ENCODE measurements at regions not wholly inside any gene's neighbourhood (a gene's known extent, or its start where the extent isn't known, plus 50 kb on each side); places are given as distances from the start of the nearest gene placed in this dataset.

DNA sequence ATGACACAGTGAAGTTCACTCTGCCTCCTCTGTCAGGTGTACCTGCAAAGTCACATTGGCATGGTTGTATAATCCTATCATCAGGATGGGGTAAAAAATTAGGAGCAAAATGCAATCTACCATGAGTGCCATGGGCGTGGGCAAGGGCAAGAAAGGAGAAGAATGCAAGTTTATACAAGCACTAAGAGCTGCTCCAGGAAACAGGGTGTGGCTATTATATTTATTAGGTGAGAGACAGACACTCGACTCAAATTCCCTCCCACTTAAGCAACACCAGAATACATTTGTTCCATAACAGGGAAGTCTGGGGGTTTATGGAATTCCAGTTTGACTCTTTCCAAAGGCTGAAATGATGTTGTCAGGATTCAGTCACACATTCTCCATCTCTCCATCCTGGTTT lies 378.8 kb downstream of the BCOR start:
- TF ChIP-seq, protein P1, sequence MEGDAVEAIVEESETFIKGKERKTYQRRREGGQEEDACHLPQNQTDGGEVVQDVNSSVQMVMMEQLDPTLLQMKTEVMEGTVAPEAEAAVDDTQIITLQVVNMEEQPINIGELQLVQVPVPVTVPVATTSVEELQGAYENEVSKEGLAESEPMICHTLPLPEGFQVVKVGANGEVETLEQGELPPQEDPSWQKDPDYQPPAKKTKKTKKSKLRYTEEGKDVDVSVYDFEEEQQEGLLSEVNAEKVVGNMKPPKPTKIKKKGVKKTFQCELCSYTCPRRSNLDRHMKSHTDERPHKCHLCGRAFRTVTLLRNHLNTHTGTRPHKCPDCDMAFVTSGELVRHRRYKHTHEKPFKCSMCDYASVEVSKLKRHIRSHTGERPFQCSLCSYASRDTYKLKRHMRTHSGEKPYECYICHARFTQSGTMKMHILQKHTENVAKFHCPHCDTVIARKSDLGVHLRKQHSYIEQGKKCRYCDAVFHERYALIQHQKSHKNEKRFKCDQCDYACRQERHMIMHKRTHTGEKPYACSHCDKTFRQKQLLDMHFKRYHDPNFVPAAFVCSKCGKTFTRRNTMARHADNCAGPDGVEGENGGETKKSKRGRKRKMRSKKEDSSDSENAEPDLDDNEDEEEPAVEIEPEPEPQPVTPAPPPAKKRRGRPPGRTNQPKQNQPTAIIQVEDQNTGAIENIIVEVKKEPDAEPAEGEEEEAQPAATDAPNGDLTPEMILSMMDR (IDR thresholded peaks at IDR 0.05) = no peak
- no peak for TF ChIP-seq POLR2A (IDR thresholded peaks at IDR 0.05)
- no peak for TF ChIP-seq EP300 (IDR thresholded peaks at IDR 0.05)

All from ovary (tissue), 3 donors.